DND-41 (cell line): ENCODE measurements at regions not wholly inside any gene's neighbourhood (a gene's known extent, or its start where the extent isn't known, plus 50 kb on each side); places are given as distances from the start of the nearest gene placed in this dataset.

Experiments used
- CTCF ChIP-seq: IDR thresholded peaks from 2 replicates; pipeline ENCODE4 v1.5.1; 2012; ENCODE audit warnings: borderline replicate concordance, low read length, moderate library complexity, mild to moderate bottlenecking; ENCODE audit not compliant: poor library complexity, severe bottlenecking; ENCODE audit errors: extremely low read depth
- EZH2 ChIP-seq: IDR thresholded peaks from 3 replicates; pipeline ENCODE4 v1.6.1; 2012; ENCODE audit warnings: borderline replicate concordance, low read depth, mild to moderate bottlenecking, moderate library complexity, low read length, inconsistent platforms; ENCODE audit not compliant: severe bottlenecking

GRCh38 chr2:219946529-219946928 is 319.1 kb downstream of the SLC4A3 start:
- TF ChIP-seq CTCF: no peak
- TF ChIP-seq EZH2: no peak
